Stimulated activated effector memory CD8-positive, alpha-beta T cell treated with anti-CD3 and anti-CD28 coated beads, Interleukin-12 subunit alpha, Interleukin-12 subunit beta, amount 100 ng/mL, for 72 hours (primary cell): ENCODE measurements at regions not wholly inside any gene's neighbourhood (a gene's known extent, or its start where the extent isn't known, plus 50 kb on each side); places are given as distances from the start of the nearest gene placed in this dataset.
"Not testable (repeated sequence)": the region's sequence is repeated elsewhere in the genome, so short reads cannot be mapped to it uniquely, and the experiment has no call there.

Source experiments
- ATAC-seq: fragments of 150-1000 bp; cut with Tn5 transposase; 2 replicates; pipeline ENCODE4 v1.10.0; 2021
- DNase-seq, 2 donors: peaks; one replicate each; pipeline ENCODE4 v3.0.0; 2021 to 2022; ENCODE audit warnings: low spot score in 2 of 2
- H3K27ac Mint-ChIP-seq: one replicate; pipeline ENCODE4 v1.8.0; 2022; ENCODE audit warnings: mild to moderate bottlenecking, mixed read lengths
- H3K36me3 Mint-ChIP-seq: one replicate; pipeline ENCODE4 v1.8.0; 2022; ENCODE audit warnings: mild to moderate bottlenecking, mixed read lengths
- H3K4me1 Mint-ChIP-seq: one replicate; pipeline ENCODE4 v1.8.0; 2022; ENCODE audit warnings: mixed read lengths
- H3K4me3 Mint-ChIP-seq: one replicate; pipeline ENCODE4 v1.8.0; 2022; ENCODE audit warnings: mild to moderate bottlenecking, mixed read lengths
- H3K9me3 Mint-ChIP-seq: one replicate; pipeline ENCODE4 v1.8.0; 2022; ENCODE audit warnings: mixed read lengths

DNA sequence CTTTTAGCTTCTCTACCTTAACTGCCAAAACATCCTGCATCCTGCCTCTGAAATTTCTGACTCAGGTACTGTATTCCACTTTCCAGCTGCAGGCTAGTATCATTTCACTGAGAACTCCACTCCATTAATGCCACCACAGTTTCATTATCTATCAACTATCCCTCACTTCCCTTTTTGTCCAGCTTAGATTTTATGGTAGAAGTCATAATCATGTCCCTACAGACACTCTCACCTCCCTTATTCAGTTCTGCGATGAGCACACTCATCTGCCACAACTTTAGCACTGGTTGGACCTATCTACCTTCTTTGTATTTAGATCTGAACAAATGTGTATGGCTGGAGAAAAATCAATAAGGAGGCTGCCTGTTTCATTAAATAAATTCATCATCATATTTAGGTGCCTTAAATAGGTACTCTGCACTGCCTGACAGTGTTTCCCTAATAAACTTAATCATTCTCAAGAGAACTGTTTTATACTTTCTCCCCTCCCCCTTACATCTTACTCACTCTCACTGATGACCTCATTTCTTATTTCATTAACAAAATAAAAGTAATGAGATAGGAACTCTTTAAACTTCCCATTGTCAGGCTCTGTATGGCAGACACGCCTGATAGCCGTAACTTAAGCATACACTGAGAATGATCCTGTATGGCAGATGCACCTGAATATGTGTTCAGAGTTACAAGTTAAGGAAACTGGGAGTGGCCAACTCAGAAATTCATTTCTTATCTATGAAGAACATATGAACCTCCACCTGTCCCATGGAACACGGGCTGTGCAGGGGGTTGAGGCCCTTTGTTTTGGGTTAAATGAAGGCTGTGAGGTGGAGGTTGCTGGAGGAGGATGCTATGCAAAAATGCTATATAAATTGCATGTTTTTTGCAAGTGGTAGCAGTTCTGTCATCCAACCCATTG is 95.3 kb upstream of the MAN1A1 start:
- no peak for DNase-seq
- Mint-ChIP-seq H3K9me3 (no peaks in the 10 kb centered on the region), H3K36me3 (no peaks in the 10 kb centered on the region), H3K27ac (no peak overlapping the region), H3K4me3 (no peak overlapping the region), H3K4me1 (peaks cover 12% of the 10 kb centered on the region)
- peak; percentile 33 for ATAC-seq

DNA sequence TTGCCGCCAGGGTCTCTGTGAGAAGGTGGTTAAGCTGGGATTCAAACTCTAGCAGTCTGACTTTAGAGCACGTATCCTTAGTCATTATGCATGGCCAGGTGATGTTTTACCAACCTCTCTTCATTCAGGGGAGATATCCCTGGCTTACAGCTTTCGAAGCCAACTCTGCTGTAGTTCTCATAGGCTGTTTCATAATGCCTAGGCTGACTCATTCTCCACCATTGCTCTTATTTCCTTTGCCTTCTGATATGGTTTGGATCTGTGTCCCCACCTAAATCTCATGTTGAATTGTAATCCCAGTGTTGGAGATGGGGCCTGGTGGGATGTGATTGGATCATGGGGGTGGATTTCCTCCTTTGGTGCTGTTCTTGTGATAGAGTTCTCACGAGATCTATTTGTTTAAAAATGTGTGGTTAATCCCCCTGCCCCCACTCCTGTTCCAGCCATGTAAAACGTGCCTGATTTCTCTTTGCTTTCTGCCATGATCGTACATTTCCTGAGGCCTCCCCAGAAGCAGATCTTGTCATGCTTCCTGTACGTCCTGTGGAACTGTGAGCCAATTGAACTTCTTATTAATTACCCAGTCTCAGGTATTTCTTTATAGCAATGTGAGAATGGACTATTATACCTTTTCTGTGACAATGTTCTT is 94.6 kb upstream of the MAN1A1 start:
- no peaks in the 10 kb centered on the region for H3K36me3 Mint-ChIP-seq
- no peak for ATAC-seq
- DNase-seq = no peak
- H3K9me3 Mint-ChIP-seq = no peaks in the 10 kb centered on the region
- no peak overlapping the region for H3K27ac Mint-ChIP-seq
- H3K4me1 Mint-ChIP-seq = peaks cover 12% of the 10 kb centered on the region
- no peak overlapping the region for H3K4me3 Mint-ChIP-seq

DNA sequence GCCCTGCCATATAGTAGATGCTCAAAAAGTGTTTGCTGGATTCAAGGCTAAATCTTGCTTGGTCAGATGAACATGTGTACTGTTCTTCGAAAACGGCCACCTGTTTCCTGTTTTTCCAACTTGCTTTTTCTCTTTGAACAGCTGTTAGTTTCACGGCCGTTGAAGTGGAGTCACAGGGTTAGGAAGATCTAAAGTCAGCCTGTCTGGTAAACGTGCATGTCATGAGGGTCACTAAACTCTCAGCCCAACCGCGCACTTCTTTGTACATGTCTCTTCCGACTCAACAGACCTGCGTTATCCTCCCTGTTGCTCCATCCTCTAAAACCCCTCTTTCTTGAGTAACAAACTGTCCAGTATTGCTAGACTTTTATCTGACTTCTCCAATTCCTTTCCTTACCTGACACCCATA is 93.2 kb upstream of the MAN1A1 start:
- no peak overlapping the region for H3K4me3 Mint-ChIP-seq
- H3K9me3 Mint-ChIP-seq = no peaks in the 10 kb centered on the region
- no peaks in the 10 kb centered on the region for H3K36me3 Mint-ChIP-seq
- no peak for ATAC-seq
- peaks cover 12% of the 10 kb centered on the region for H3K4me1 Mint-ChIP-seq
- H3K27ac Mint-ChIP-seq = no peak overlapping the region
- no peak for DNase-seq

DNA sequence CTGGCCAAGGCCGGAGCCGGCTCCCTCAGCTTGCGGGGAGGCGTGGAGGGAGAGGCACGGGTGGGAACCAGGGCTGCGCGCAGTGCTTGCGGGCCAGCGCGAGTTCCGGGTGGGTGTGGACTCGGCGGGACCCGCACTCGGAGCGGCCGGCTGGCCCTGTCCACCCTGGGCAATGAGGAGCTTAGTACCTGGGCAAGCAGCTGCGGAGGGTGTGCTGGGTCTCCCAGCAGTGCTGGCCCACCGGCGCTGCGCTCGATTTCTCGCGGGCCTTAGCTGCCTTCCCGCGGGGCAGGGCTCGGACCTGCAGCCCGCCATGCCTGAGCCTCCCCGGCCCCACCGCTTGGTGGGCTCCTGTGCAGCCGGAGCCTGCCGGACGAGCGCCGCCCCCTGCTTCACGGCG is 91.4 kb upstream of the MAN1A1 start:
- Mint-ChIP-seq H3K27ac (no peak overlapping the region), H3K4me1 (peaks cover 3% of the 10 kb centered on the region), H3K9me3 (no peaks in the 10 kb centered on the region), H3K4me3 (no peak overlapping the region), H3K36me3 (no peaks in the 10 kb centered on the region)
- DNase-seq (no peak), ATAC-seq (no peak)

DNA sequence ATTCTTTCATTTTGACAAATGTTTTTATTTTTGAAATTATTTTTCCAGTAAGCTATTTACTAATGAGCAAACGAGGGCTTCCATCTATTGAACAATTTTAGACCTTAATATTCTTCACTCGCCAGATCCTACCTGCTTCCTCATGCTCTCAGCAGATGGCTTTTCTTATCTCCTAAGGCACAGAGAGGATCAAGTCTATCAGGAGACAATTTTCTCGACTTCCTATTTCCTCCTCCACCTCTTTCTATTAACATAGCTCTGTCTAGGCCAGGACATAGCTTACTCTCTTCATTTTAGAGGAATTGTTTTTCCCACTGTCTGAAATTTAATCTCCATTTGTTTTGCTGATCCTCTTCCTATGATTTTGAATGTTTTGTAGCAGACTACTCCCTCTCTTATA is 87.0 kb upstream of the MAN1A1 start:
- H3K36me3 Mint-ChIP-seq = no peaks in the 10 kb centered on the region
- no peak overlapping the region for H3K4me3 Mint-ChIP-seq
- no peak overlapping the region for H3K27ac Mint-ChIP-seq
- no peaks in the 10 kb centered on the region for H3K9me3 Mint-ChIP-seq
- ATAC-seq (no peak), DNase-seq (no peak)
- no peaks in the 10 kb centered on the region for H3K4me1 Mint-ChIP-seq

DNA sequence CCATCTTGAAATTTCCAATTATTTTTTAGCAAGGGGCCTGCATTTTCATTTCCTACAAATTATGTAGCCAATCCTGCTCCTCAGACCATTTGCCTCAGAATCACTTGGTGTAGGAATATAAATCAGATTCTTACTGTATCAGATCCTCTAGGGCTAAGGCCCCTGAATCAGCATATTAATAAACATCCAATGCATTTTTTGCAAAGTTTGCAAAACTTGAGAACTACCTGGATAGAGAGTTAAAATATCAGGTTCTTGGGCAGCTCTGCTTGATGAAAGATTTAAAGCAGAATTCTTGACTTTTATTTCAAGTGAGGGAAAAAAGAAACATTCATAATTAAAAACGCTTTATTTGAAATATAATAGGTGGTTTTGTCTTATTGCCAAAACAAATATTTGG is 82.2 kb upstream of the MAN1A1 start:
- Mint-ChIP-seq H3K9me3 (no peaks in the 10 kb centered on the region), H3K27ac (no peak overlapping the region), H3K4me1 (no peaks in the 10 kb centered on the region), H3K4me3 (no peak overlapping the region), H3K36me3 (no peaks in the 10 kb centered on the region)
- ATAC-seq (no peak), DNase-seq (no peak)

DNA sequence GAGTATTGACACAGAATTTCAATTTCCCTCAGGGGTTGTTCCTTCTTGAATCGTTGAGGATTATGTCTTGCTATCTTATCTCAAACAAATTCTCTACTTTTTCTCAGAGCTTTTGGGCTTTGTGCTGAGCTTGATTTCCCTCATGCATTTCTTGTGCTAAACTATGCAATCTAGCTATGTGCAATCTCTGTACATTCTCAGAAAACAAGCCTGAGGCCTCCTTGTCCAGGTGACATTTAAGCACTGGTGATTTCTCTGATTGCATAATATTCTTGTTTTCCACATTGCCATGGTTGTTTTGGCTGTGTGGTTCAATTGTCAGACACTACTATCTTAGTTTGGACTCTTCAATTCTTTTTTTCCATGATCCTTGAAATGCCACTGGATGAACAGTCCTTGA is 81.2 kb upstream of the MAN1A1 start:
- Mint-ChIP-seq H3K4me1 (no peaks in the 10 kb centered on the region), H3K9me3 (no peaks in the 10 kb centered on the region), H3K27ac (no peak overlapping the region), H3K4me3 (no peak overlapping the region), H3K36me3 (no peaks in the 10 kb centered on the region)
- no peak for ATAC-seq
- DNase-seq = no peak

DNA sequence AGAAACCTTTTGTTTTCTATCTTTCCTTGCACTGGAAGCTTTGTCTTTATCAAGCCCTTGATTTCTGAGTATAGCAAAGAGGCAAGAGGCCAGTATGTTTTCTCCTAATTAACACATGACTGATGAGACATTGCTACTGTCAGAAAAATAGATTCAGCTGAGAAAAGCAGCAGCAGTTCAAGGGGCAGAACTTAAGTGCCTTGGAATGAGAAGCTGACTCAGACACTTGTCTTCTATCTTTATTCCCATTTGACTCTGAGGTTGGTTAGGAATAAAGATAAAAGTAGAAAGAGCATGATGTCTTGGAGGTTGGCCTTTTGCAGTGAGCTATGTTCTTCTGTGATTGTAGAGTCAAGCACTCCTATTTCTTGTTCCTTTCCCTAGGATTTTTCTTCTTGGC is 79.1 kb upstream of the MAN1A1 start:
- ATAC-seq = no peak
- DNase-seq = no peak
- Mint-ChIP-seq H3K27ac (no peak overlapping the region), H3K9me3 (peaks cover 6% of the 10 kb centered on the region), H3K36me3 (no peaks in the 10 kb centered on the region), H3K4me3 (no peak overlapping the region), H3K4me1 (no peaks in the 10 kb centered on the region)

DNA sequence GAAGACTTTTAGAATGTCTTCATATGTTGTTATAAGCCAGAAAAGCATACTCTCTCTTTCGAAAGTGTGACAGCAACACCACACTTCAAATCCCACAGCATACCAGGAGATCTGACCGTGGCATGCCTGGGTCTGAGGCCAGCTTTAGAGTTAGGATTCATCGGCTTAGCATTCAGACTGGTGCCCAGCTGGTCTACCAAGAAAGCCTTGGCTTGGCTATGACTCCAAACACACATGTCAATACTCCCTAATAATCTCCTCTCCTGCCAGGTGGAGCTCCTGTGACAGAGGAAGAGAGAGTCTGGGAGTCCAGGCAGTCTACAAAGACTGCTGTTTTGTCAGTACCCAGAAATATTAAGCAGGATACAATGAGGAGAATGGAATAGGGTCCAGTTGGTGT is 77.1 kb upstream of the MAN1A1 start:
- Mint-ChIP-seq H3K36me3 (no peaks in the 10 kb centered on the region), H3K4me3 (no peak overlapping the region), H3K9me3 (peaks cover 10% of the 10 kb centered on the region), H3K4me1 (no peaks in the 10 kb centered on the region), H3K27ac (no peak overlapping the region)
- ATAC-seq = no peak
- no peak for DNase-seq

DNA sequence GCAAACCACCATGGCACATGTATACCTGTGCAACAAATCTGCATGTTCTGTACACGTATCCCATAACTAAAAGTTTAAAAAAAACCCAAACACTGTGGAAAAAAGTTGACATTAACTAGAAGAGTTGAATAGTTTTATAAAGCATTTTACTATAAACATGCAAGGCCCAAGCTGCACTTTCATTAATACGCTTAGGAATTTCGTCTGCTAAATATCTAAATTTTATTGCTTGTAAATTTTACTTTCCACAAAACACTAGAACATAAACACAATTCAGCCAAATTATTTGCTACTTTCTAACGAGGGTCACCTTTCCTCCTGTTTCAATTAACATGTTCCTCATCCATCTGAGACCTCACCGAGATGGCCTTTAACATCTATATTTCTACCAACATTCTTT is 74.4 kb upstream of the MAN1A1 start:
- peaks cover 23% of the 10 kb centered on the region for H3K9me3 Mint-ChIP-seq
- H3K4me3 Mint-ChIP-seq = no peak overlapping the region
- no peaks in the 10 kb centered on the region for H3K36me3 Mint-ChIP-seq
- no peak for ATAC-seq
- no peaks in the 10 kb centered on the region for H3K4me1 Mint-ChIP-seq
- DNase-seq = no peak
- H3K27ac Mint-ChIP-seq = no peak overlapping the region

DNA sequence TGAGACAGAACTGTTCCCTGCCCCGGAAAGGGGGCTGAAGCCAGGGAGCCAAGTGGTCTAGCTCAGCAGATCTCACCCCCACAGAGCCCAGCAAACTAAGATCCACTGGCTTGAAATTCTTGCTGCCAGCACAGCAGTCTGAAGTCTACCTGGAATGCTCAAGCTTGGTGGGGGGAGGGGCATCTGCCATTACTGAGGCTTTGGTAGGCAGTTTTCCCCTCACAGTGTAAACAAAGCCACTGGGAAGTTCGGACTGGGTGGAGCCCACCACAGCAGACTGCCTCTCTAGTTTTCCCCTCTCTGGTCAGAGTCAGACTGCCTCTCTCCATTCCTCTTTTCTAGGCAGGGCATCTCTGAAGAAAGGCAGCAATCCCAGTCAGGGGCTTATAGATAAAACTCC is 68.5 kb upstream of the MAN1A1 start:
- not testable (repeated sequence) for H3K4me1 Mint-ChIP-seq, H3K4me3 Mint-ChIP-seq, H3K36me3 Mint-ChIP-seq, H3K27ac Mint-ChIP-seq, ATAC-seq, DNase-seq
- peaks cover 38% of the 10 kb centered on the region for H3K9me3 Mint-ChIP-seq

DNA sequence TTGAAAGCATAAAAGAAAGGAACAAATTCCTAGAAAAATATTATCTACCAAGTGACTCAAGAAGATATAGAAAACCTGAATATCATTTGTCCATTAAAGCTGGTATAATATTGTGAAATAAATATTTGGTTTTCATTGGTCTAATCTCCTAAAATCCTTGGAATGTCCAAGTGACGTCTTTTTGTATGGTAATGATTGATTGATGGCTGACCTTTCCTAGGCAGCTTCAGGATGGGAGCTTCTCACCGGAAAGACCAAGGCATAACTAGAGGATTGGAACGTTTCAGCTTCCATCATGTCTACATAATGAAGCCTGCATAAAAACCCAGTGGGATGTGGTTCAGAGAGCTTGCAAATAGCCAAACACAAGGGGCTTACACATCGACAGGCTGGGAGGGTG is 57.6 kb upstream of the MAN1A1 start:
- H3K36me3 Mint-ChIP-seq = no peaks in the 10 kb centered on the region
- H3K9me3 Mint-ChIP-seq = no peaks in the 10 kb centered on the region
- no peaks in the 10 kb centered on the region for H3K4me1 Mint-ChIP-seq
- no peak overlapping the region for H3K4me3 Mint-ChIP-seq
- ATAC-seq (no peak), DNase-seq (no peak)
- H3K27ac Mint-ChIP-seq = no peak overlapping the region

DNA sequence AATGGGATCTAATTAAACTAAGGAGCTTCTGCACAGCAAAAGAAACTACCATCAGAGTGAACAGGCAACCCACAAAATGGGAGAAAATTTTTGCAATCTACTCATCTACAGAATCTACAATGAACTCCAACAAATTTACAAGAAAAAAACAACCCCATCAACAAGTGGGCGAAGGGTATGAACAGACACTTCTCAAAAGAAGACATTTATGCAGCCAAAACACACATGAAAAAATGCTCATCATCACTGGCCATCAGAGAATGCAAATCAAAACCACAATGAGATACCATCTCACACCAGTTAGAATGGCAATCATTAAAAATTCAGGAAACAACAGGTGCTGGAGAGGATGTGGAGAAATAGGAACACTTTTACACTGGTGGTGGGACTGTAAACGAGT is 55.6 kb upstream of the MAN1A1 start:
- ATAC-seq, H3K4me3 Mint-ChIP-seq, H3K4me1 Mint-ChIP-seq, H3K9me3 Mint-ChIP-seq, DNase-seq, H3K36me3 Mint-ChIP-seq, H3K27ac Mint-ChIP-seq: not testable (repeated sequence)
